ENCODE measurements at regions not wholly inside any gene's neighbourhood (a gene's known extent, or its start where the extent isn't known, plus 50 kb on each side); places are given as distances from the start of the nearest gene placed in this dataset.

GRCh38 chrX:69379412-69379811, 124.7 kb upstream of the NALF2 start:
- Histone ChIP-seq H3K9ac (ENCODE audit: low read depth, low read length, poor library complexity, severe bottlenecking) (no peak overlapping the region), H3K79me2 (ENCODE audit: insufficient read depth, low read length) (no peaks in the 10 kb centered on the region), H3K27me3 (ENCODE audit: insufficient read depth, low read length, poor library complexity, severe bottlenecking) (no peaks in the 10 kb centered on the region), H3K4me1 (ENCODE audit: insufficient read depth, low read length, poor library complexity, severe bottlenecking) (no peaks in the 10 kb centered on the region), H3F3A (ENCODE audit: low read depth) (no peaks in the 10 kb centered on the region), H3K9me2 (replicated peaks; ENCODE audit: low read depth, low read length) (no peaks in the 10 kb centered on the region), H3K4me2 (ENCODE audit: low read depth, low read length, poor library complexity, severe bottlenecking) (no peak overlapping the region), H4K20me1 (ENCODE audit: insufficient read depth, low read length, poor library complexity, severe bottlenecking) (no peaks in the 10 kb centered on the region), H2AFZ (ENCODE audit: low read length) (no peak overlapping the region), H3K9me3 (ENCODE audit: insufficient read depth, low read depth, low read length) (no peaks in the 10 kb centered on the region), H3K4me3 (ENCODE audit: low read length, poor library complexity, severe bottlenecking) (no peak overlapping the region), H3K36me3 (ENCODE audit: insufficient read depth, low read length) (no peaks in the 10 kb centered on the region)
- no peak for TF ChIP-seq EZH2phosphoT487 (IDR thresholded peaks at IDR 0.05; ENCODE audit: borderline replicate concordance)
- TF ChIP-seq CTCF (conservative IDR thresholded peaks at IDR 0.05; ENCODE audit: low read length), result no peak

- Histone ChIP-seq H4K20me1 (ENCODE audit: insufficient read depth, low read length, poor library complexity, severe bottlenecking) (no peaks in the 10 kb centered on the region), H3K9me3 (ENCODE audit: insufficient read depth, low read depth, low read length) (no peaks in the 10 kb centered on the region), H2AFZ (ENCODE audit: low read length) (no peak overlapping the region), H3K27me3 (ENCODE audit: insufficient read depth, low read length, poor library complexity, severe bottlenecking) (no peaks in the 10 kb centered on the region), H3K9me2 (replicated peaks; ENCODE audit: low read depth, low read length) (no peaks in the 10 kb centered on the region), H3K4me1 (ENCODE audit: insufficient read depth, low read length, poor library complexity, severe bottlenecking) (no peaks in the 10 kb centered on the region), H3K4me2 (ENCODE audit: low read depth, low read length, poor library complexity, severe bottlenecking) (no peak overlapping the region), H3F3A (ENCODE audit: low read depth) (no peaks in the 10 kb centered on the region), H3K36me3 (ENCODE audit: insufficient read depth, low read length) (no peaks in the 10 kb centered on the region), H3K4me3 (ENCODE audit: low read length, poor library complexity, severe bottlenecking) (no peak overlapping the region), H3K9ac (ENCODE audit: low read depth, low read length, poor library complexity, severe bottlenecking) (no peak overlapping the region), H3K79me2 (ENCODE audit: insufficient read depth, low read length) (no peaks in the 10 kb centered on the region)
- TF ChIP-seq CTCF (conservative IDR thresholded peaks at IDR 0.05; ENCODE audit: low read length), result no peak
- no peak for TF ChIP-seq EZH2phosphoT487 (IDR thresholded peaks at IDR 0.05; ENCODE audit: borderline replicate concordance)
These were observed 129.6 kb upstream of the NALF2 start for GRCh38 chrX:69374569-69374968.

GRCh38 chrX:69372435-69372834, 131.7 kb upstream of the NALF2 start:
- Histone ChIP-seq H3K9me3 (ENCODE audit: insufficient read depth, low read depth, low read length) (no peaks in the 10 kb centered on the region), H3K27me3 (ENCODE audit: insufficient read depth, low read length, poor library complexity, severe bottlenecking) (no peaks in the 10 kb centered on the region), H3K79me2 (ENCODE audit: insufficient read depth, low read length) (no peaks in the 10 kb centered on the region), H3K36me3 (ENCODE audit: insufficient read depth, low read length) (no peaks in the 10 kb centered on the region), H4K20me1 (ENCODE audit: insufficient read depth, low read length, poor library complexity, severe bottlenecking) (no peaks in the 10 kb centered on the region), H3K4me3 (ENCODE audit: low read length, poor library complexity, severe bottlenecking) (no peak overlapping the region), H2AFZ (ENCODE audit: low read length) (no peak overlapping the region), H3F3A (ENCODE audit: low read depth) (no peaks in the 10 kb centered on the region), H3K9me2 (replicated peaks; ENCODE audit: low read depth, low read length) (no peaks in the 10 kb centered on the region), H3K4me1 (ENCODE audit: insufficient read depth, low read length, poor library complexity, severe bottlenecking) (no peaks in the 10 kb centered on the region), H3K4me2 (ENCODE audit: low read depth, low read length, poor library complexity, severe bottlenecking) (no peak overlapping the region), H3K9ac (ENCODE audit: low read depth, low read length, poor library complexity, severe bottlenecking) (no peak overlapping the region)
- TF ChIP-seq CTCF (conservative IDR thresholded peaks at IDR 0.05; ENCODE audit: low read length) (no peak), EZH2phosphoT487 (IDR thresholded peaks at IDR 0.05; ENCODE audit: borderline replicate concordance) (no peak)

All from Loucy (cell line).